Activated CD4-positive, alpha-beta T cell treated with anti-CD3 and anti-CD28 coated beads for 36 hours (primary cell): ENCODE measurements at regions not wholly inside any gene's neighbourhood (a gene's known extent, or its start where the extent isn't known, plus 50 kb on each side); places are given as distances from the start of the nearest gene placed in this dataset.

Experiments
- ATAC-seq: fragments of 200-7000 bp; cut with Tn5 transposase; one replicate; pipeline ENCODE4 v1.10.0; 2021; ENCODE audit warnings: mild to moderate bottlenecking, moderate library complexity
- CTCF ChIA-PET: fragments of 350-600 bp; sonication (Branson Sonifier 250); formaldehyde crosslinking; loops from one replicate; lab custom pipeline; 2021; ENCODE audit warnings: antibody characterized with exemption; lab: Charles Lee
- POLR2A ChIA-PET: fragments of 350-600 bp; sonication (Branson Sonifier 250); formaldehyde crosslinking; loops from one replicate; lab custom pipeline; 2021; ENCODE audit warnings: antibody characterized with exemption, inconsistent platforms; lab: Charles Lee
- DNase-seq: peaks from one replicate; pipeline ENCODE4 v3.0.0-alpha.2; 2020
- H3K27ac Mint-ChIP-seq: one replicate; pipeline ENCODE4 v1.8.0; 2021; ENCODE audit warnings: mixed read lengths
- H3K27me3 Mint-ChIP-seq: one replicate; pipeline ENCODE4 v1.8.0; 2021; ENCODE audit warnings: mixed read lengths
- H3K36me3 Mint-ChIP-seq: one replicate; pipeline ENCODE4 v1.8.0; 2021; ENCODE audit warnings: low read depth, mixed read lengths
- H3K4me1 Mint-ChIP-seq: one replicate; pipeline ENCODE4 v1.8.0; 2021; ENCODE audit warnings: mixed read lengths
- H3K4me3 Mint-ChIP-seq: one replicate; pipeline ENCODE4 v1.8.0; 2021; ENCODE audit warnings: mild to moderate bottlenecking, moderate library complexity, mixed read lengths
- H3K9me3 Mint-ChIP-seq: one replicate; pipeline ENCODE4 v1.8.0; 2021; ENCODE audit warnings: low read depth, mixed read lengths
- intact Hi-C, 2 experiments: fragments of 100-400 bp; cut with DNase I in 1 of 2; cut with micrococcal nuclease in 1 of 2; formaldehyde crosslinking; loops; one replicate each; pipeline versions ENCODE4 v1.14.2 to v1.15.1; 2022 to 2024; cut with DNase I, micrococcal nuclease

GRCh38 chr10:28374036-28374435 is 71.2 kb upstream of the MPP7 start:
- POLR2A ChIA-PET = no interaction called here
- intact Hi-C loops = no loop called here
- no peak overlapping the region for H3K4me3 Mint-ChIP-seq
- H3K27me3 Mint-ChIP-seq = no peaks in the 10 kb centered on the region
- peaks cover 15% of the 10 kb centered on the region for H3K4me1 Mint-ChIP-seq
- ATAC-seq (no peak), DNase-seq (no peak)
- no peaks in the 10 kb centered on the region for H3K36me3 Mint-ChIP-seq
- no peaks in the 10 kb centered on the region for H3K9me3 Mint-ChIP-seq
- H3K27ac Mint-ChIP-seq = no peak overlapping the region
- CTCF ChIA-PET = no interaction called here

DNA sequence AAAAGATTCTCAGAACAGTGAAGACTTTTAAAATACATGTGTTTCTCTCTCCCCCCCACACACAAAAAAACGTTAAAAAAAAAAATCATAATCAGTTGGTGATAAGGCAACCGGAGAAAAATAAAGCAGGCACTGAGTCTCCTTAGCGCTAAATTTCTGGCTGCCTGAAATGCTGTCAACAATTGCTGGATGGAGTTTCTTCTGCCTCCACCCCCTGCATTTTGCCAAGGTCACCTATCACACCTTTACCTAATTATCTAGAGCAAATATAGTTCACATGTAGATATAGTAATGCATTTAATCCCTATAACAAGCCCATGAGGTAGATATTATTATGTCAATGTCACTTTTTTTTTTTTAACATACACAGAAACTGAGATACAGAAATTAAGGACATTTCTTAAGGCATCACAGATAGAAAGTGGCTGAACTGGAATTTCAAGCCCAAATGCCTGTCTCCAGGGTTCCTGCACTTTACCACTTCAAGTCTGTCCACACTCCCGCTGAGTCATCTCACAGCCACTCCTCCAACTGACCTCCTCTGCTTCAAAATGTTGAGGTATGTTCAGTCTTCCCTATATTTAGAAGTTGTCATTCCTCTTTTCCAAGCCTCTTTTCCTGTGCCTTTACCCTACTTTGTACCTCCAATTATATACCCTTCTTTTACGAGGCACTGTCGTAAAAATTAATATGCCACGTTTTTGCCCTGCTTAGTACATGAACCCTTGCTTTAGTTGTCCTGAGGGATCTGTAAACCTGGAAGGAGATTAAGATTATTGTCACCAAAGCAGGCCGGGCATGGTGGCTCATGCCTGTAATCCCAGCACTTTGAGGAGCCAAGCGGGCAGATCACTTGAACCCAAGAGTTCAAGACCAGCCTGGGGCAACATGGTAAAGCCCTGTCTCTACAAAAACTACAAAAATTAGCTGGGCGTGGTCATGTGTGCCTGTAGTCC is 72.8 kb upstream of the MPP7 start:
- DNase-seq (no peak), ATAC-seq (no peak)
- Mint-ChIP-seq H3K36me3 (no peaks in the 10 kb centered on the region), H3K4me3 (no peak overlapping the region), H3K27me3 (no peaks in the 10 kb centered on the region), H3K4me1 (peaks cover 13% of the 10 kb centered on the region), H3K27ac (no peak overlapping the region), H3K9me3 (no peaks in the 10 kb centered on the region)
- ChIA-PET CTCF (no interaction called here), POLR2A (no interaction called here)
- intact Hi-C loops = no loop called here

DNA sequence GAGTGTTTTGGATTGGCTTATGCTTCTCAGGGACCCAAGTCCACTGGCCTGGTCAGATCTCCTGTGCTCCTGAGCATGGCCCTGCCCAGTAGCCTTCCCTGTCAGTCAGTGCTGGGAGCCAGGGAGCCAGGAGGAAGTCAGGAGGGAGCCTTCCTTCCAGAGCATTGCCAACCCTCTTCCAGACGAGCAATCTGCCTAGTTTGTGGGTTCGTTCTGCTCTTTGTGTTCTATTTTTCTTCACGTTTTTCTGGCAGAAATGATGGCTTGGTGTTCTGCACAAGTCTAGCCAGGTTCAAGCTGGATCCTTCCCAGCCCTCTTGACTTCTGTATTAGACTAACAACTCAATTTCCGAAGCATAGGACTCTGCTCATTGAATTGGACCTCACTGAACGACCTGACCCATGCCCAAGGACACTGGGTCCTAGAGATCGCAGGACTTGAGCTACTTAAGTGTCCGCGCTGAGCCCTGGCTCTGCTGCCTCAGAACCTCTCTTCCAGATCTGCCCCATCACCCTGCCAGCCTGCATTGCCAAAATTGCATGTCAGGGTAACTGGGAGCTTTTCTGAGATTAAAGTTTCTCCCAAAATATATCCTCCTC is 76.2 kb upstream of the MPP7 start:
- ChIA-PET POLR2A (interaction anchor here (0.6 to 1.6 kb wide), 2 partner anchors 76 to 79 kb away, joined by 5 to 9 read pairs; partner anchors contain the start of gene MPP7), CTCF (interaction anchor here (0.7 to 5.8 kb wide), 9 partner anchors 11 to 308 kb away, joined by 3 to 160 read pairs (median 19); partner anchors contain the start of gene MPP7)
- Mint-ChIP-seq H3K4me3 (no peak overlapping the region), H3K36me3 (no peaks in the 10 kb centered on the region), H3K27ac (no peak overlapping the region), H3K9me3 (no peaks in the 10 kb centered on the region), H3K4me1 (peaks cover 23% of the 10 kb centered on the region), H3K27me3 (peaks cover 2% of the 10 kb centered on the region)
- ATAC-seq (no peak), DNase-seq (no peak)
- intact Hi-C loops = no loop called here

GRCh38 chr10:28381466-28381865 is 78.6 kb upstream of the MPP7 start:
- no peaks in the 10 kb centered on the region for H3K9me3 Mint-ChIP-seq
- DNase-seq (no peak), ATAC-seq (no peak)
- POLR2A ChIA-PET = interaction anchor here (0.6 kb wide), 1 partner anchor 78 kb away, joined by 4 read pairs; no protein-coding TSS in a partner anchor
- CTCF ChIA-PET = interaction anchor here (0.6 to 5.8 kb wide), 42 partner anchors 9 to 927 kb away, joined by 3 to 160 read pairs (median 5); partner anchors contain the start of gene MPP7
- no peak overlapping the region for H3K4me3 Mint-ChIP-seq
- H3K36me3 Mint-ChIP-seq = no peaks in the 10 kb centered on the region
- peaks cover 2% of the 10 kb centered on the region for H3K27me3 Mint-ChIP-seq
- intact Hi-C loops = loop anchor here (1.0 to 5.0 kb wide), 7 partner anchors 78 to 824 kb away; partner anchors contain the start of gene MPP7 (in 1 of the 2)
- H3K4me1 Mint-ChIP-seq = peaks cover 25% of the 10 kb centered on the region
- no peak overlapping the region for H3K27ac Mint-ChIP-seq

GRCh38 chr10:28381903-28382347 is 79.1 kb upstream of the MPP7 start:
- ChIA-PET CTCF (interaction anchor here (0.6 to 5.8 kb wide), 38 partner anchors 10 to 928 kb away, joined by 3 to 160 read pairs (median 7); partner anchors contain the start of gene MPP7), POLR2A (interaction anchor here (0.6 kb wide), 1 partner anchor 79 kb away, joined by 4 read pairs; no protein-coding TSS in a partner anchor)
- Mint-ChIP-seq H3K27ac (no peak overlapping the region), H3K36me3 (no peaks in the 10 kb centered on the region), H3K9me3 (no peaks in the 10 kb centered on the region), H3K4me1 (peaks cover 29% of the 10 kb centered on the region), H3K4me3 (no peak overlapping the region), H3K27me3 (peaks cover 2% of the 10 kb centered on the region)
- intact Hi-C loops = loop anchor here (1.0 to 5.0 kb wide), 11 partner anchors 79 to 936 kb away; partner anchors contain the start of gene MPP7 (in 1 of the 2)
- DNase-seq (peak; percentile 91), ATAC-seq (peak; percentile 81)

DNA sequence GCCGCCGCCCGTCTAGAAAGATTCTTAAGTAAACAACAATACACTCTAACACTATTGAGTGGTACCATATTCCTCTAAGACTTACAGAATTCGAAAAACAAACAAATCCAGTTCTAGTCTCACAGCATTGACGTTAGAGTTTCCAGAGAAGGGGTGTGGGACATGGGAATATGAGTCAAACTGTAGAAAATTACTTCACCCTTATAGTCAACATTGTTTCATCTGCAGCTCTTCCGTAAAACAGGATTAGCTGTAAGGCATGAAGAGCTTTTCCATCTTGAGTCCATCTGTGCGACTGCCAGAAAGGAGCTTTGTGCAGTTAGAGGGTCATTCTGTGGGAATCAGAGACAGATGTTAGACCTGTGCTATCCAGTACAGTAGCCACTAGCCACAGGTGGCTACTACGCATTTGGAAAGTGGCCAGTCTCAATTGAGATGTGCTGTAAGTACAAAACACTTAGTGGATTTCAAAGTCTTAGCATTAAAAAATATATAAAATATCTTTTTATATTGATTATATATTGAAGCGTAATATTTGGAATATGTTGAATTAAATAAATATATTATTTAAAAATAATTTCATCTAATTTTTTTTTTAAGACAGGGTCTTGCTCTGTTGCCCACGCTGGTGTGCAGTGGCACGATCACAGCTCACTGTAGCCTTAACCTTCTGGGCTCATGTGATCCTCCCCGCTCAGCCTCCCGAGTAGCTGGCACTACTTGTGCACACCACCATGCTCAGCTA is 79.8 kb upstream of the MPP7 start:
- no peak overlapping the region for H3K27ac Mint-ChIP-seq
- peaks cover 2% of the 10 kb centered on the region for H3K27me3 Mint-ChIP-seq
- ChIA-PET CTCF (interaction anchor here (0.6 to 5.8 kb wide), 17 partner anchors 10 to 669 kb away, joined by 3 to 160 read pairs (median 7); partner anchors contain the start of gene MPP7), POLR2A (no interaction called here)
- no peaks in the 10 kb centered on the region for H3K36me3 Mint-ChIP-seq
- ATAC-seq = no peak
- DNase-seq = no peak
- no peaks in the 10 kb centered on the region for H3K9me3 Mint-ChIP-seq
- intact Hi-C loops = loop anchor here (1.0 to 5.0 kb wide), 7 partner anchors 80 to 936 kb away; no protein-coding TSS in a partner anchor
- H3K4me1 Mint-ChIP-seq = peaks cover 30% of the 10 kb centered on the region
- no peak overlapping the region for H3K4me3 Mint-ChIP-seq

DNA sequence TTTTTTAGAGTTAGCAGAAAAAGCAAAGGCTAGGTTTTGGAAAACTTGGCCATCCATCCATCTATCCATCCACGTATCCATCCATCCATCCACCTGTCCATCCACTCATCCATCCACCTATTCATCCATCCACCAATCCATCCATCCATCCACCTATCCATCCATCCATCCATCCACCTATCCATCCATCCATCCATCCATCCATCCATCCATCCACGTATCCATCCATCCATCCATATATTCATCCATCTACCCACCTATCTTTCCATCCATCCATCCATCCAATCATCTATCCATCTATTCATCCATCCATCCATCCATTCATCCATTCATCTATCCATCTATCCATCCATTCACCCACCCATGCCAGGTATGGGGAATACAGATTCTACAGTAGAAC is 81.7 kb upstream of the MPP7 start:
- ChIA-PET CTCF (interaction anchor here (1.2 to 5.4 kb wide), 4 partner anchors 8 to 134 kb away, joined by 4 to 51 read pairs (median 8); no protein-coding TSS in a partner anchor), POLR2A (no interaction called here)
- no peaks in the 10 kb centered on the region for H3K36me3 Mint-ChIP-seq
- no peaks in the 10 kb centered on the region for H3K9me3 Mint-ChIP-seq
- DNase-seq = no peak
- H3K27ac Mint-ChIP-seq = no peak overlapping the region
- ATAC-seq = no peak
- H3K4me3 Mint-ChIP-seq = no peak overlapping the region
- peaks cover 2% of the 10 kb centered on the region for H3K27me3 Mint-ChIP-seq
- peaks cover 29% of the 10 kb centered on the region for H3K4me1 Mint-ChIP-seq
- intact Hi-C loops = loop anchor here (5.0 kb wide), 3 partner anchors 297 to 827 kb away; no protein-coding TSS in a partner anchor

DNA sequence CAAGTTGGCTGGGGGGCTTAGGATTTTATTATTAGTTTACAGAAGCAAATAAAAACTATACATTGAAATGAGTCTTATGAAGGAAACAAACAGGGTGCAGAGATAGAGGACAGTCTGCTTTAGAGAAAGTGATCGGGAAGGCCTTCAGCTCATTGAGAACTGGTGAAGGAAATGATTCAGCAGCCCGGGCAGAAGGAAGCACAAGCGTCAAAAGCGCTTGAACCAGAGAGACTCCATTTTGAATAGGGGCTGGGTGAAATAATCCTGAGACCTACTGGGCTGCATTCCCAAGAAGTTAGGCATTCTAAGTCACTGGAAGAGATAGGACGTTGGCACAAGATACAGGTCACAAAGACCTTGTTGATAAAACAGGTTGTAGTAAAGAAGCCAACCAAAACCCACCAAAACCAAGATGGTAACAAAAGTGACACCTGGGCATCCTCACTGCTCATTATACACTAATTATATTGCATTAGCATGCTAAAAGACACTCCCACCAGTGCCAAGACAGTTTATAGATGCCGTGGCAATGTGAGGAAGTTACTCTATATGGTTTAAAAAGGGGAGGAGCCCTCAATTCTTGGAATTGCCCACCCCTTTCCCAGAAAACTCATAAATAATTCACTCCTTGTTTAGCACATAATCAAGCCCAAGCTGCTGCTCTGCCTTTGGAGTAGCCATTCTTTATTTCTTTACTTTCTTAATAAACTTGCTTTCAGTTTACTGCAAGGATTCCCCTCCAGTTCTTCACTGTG is 83.1 kb upstream of the MPP7 start:
- peaks cover 19% of the 10 kb centered on the region for H3K4me1 Mint-ChIP-seq
- ATAC-seq (no peak), DNase-seq (no peak)
- H3K27me3 Mint-ChIP-seq = peaks cover 2% of the 10 kb centered on the region
- ChIA-PET POLR2A (no interaction called here), CTCF (interaction anchor here (0.5 to 5.4 kb wide), 14 partner anchors 7 to 652 kb away, joined by 3 to 51 read pairs (median 4); partner anchors contain the start of gene MPP7)
- no peak overlapping the region for H3K4me3 Mint-ChIP-seq
- intact Hi-C loops = no loop called here
- H3K9me3 Mint-ChIP-seq = no peaks in the 10 kb centered on the region
- H3K36me3 Mint-ChIP-seq = no peaks in the 10 kb centered on the region
- H3K27ac Mint-ChIP-seq = peak overlapping the region; percentile 42

- DNase-seq (no peak), ATAC-seq (no peak)
- Mint-ChIP-seq H3K27ac (peak overlapping the region; percentile 17), H3K4me1 (peaks cover 16% of the 10 kb centered on the region), H3K36me3 (no peaks in the 10 kb centered on the region), H3K9me3 (no peaks in the 10 kb centered on the region), H3K27me3 (peaks cover 2% of the 10 kb centered on the region), H3K4me3 (no peak overlapping the region)
- ChIA-PET CTCF (interaction anchor here (0.7 to 2.4 kb wide), 10 partner anchors 9 to 652 kb away, joined by 3 to 10 read pairs (median 4); partner anchors contain the start of gene MPP7), POLR2A (no interaction called here)
- intact Hi-C loops = no loop called here
Measured at GRCh38 chr10:28386503-28386868, 83.6 kb upstream of the MPP7 start.

- Mint-ChIP-seq H3K4me1 (peaks cover 11% of the 10 kb centered on the region), H3K27ac (no peak overlapping the region), H3K27me3 (peaks cover 2% of the 10 kb centered on the region), H3K9me3 (no peaks in the 10 kb centered on the region), H3K36me3 (no peaks in the 10 kb centered on the region), H3K4me3 (no peak overlapping the region)
- ATAC-seq (no peak), DNase-seq (no peak)
- POLR2A ChIA-PET = no interaction called here
- CTCF ChIA-PET = interaction anchor here (0.9 to 1.7 kb wide), 6 partner anchors 14 to 138 kb away, joined by 3 to 10 read pairs (median 4); partner anchors contain the start of gene MPP7
- intact Hi-C loops = no loop called here
Measured at GRCh38 chr10:28387140-28387539, 84.3 kb upstream of the MPP7 start.
